ENCODE measurements at regions not wholly inside any gene's neighbourhood (a gene's known extent, or its start where the extent isn't known, plus 50 kb on each side); places are given as distances from the start of the nearest gene placed in this dataset.

- no peak overlapping the region for H3K4me3 ChIP-seq (replicated peaks in 1 of 2; ENCODE audit: low read depth in 2 of 2, low read length in 2 of 2)
- TF ChIP-seq CTCF (IDR thresholded peaks at IDR 0.05; ENCODE audit: low read depth, low read length) = no peak
- DNase-seq (ENCODE audit: low read depth in 2 of 2) = no peak
Observed at GRCh38 chr14:42617005-42617404, 1010.3 kb downstream of the LRFN5 start.

DNA sequence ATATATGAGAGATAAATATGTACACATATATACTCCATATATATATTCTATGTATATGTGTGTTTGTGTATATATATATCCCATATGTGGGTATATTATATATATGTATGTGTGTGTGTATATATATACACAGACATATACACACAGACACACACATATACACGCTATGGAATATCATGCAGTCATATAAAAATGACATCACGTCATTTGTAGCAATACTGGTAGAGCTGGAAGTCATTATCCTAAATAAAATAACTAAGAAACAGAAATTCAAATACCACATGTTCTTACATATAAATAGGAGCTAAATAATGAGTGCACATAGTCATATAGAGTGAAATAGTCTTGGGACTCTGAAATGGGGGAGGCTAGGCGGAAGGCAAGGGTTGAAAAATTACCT lies 1000.2 kb downstream of the LRFN5 start:
- no peak overlapping the region for H3K4me3 ChIP-seq (replicated peaks in 1 of 2; ENCODE audit: low read depth in 2 of 2, low read length in 2 of 2)
- DNase-seq (ENCODE audit: low read depth in 2 of 2) = no peak
- no peak for TF ChIP-seq CTCF (IDR thresholded peaks at IDR 0.05; ENCODE audit: low read depth, low read length)

- TF ChIP-seq CTCF (IDR thresholded peaks at IDR 0.05; ENCODE audit: low read depth, low read length) = no peak
- no peak overlapping the region for H3K4me3 ChIP-seq (replicated peaks in 1 of 2; ENCODE audit: low read depth in 2 of 2, low read length in 2 of 2)
- DNase-seq (ENCODE audit: low read depth in 2 of 2) = no peak
Observed at GRCh38 chr14:42602336-42602845, 995.7 kb downstream of the LRFN5 start.

DNA sequence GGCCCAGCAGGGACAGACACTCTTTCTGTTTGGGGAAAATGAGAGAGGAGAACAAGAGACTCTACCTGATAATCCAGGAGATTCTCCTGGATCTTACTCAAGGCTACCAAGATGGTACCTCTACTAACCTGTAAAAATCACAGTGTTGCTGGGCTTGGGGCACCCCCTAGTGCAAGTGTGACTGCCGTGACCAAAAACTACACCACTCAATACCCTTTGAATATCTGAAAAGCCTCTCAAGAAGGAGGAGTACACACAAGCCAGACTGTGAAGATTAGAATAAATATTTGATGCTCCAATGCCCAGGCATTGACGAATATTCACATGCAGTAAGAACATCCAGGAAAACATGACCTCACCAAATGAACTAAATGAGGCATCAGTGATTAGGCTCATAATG lies 965.4 kb downstream of the LRFN5 start:
- TF ChIP-seq CTCF (IDR thresholded peaks at IDR 0.05; ENCODE audit: low read depth, low read length) = no peak
- DNase-seq (ENCODE audit: low read depth in 2 of 2) = no peak
- no peak overlapping the region for H3K4me3 ChIP-seq (replicated peaks in 1 of 2; ENCODE audit: low read depth in 2 of 2, low read length in 2 of 2)

GRCh38 chr14:42569227-42569626 lies 962.6 kb downstream of the LRFN5 start:
- DNase-seq (ENCODE audit: low read depth in 2 of 2) = no peak
- H3K4me3 ChIP-seq (replicated peaks in 1 of 2; ENCODE audit: low read depth in 2 of 2, low read length in 2 of 2) = no peak overlapping the region
- TF ChIP-seq CTCF (IDR thresholded peaks at IDR 0.05; ENCODE audit: low read depth, low read length) = no peak

DNA sequence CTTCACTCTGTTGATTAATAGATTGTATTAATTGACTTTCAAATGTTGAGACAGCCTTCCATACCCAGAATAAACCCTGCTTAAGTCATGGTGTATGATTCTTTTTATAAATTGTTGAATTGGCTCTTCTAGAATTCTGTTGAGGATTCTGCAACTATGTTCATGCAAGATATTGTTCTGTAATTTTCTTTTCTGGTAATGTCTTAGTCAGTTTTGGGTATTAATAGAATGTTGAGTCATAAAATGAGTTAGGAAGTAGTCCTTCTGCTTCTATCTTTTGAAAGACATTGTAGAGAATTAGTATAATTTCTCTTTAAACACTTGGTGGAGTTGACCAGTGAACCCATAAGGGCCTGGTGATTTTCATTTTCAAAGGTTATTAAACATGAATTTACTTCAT lies 958.9 kb downstream of the LRFN5 start:
- H3K4me3 ChIP-seq (replicated peaks in 1 of 2; ENCODE audit: low read depth in 2 of 2, low read length in 2 of 2) = no peak overlapping the region
- DNase-seq (ENCODE audit: low read depth in 2 of 2) = no peak
- TF ChIP-seq CTCF (IDR thresholded peaks at IDR 0.05; ENCODE audit: low read depth, low read length) = no peak

DNA sequence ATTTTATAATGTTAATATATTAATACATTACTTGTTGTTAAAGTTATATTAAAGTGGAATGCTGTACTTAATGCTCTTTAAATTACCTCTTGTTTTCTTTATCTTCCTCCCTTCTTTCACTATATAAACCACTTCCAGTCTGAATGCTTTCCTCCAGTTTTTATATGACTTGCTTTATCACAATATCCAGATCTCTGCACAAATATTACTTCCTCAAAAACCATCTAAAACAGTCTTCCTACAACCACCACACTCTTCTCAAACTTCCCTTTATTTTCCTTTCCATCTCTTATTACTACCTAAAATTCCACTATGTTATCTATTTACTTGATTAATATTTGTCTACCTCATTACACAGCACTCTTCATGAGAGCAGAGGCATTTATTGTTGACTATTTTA lies 956.6 kb downstream of the LRFN5 start:
- no peak overlapping the region for H3K4me3 ChIP-seq (replicated peaks in 1 of 2; ENCODE audit: low read depth in 2 of 2, low read length in 2 of 2)
- no peak for TF ChIP-seq CTCF (IDR thresholded peaks at IDR 0.05; ENCODE audit: low read depth, low read length)
- no peak for DNase-seq (ENCODE audit: low read depth in 2 of 2)
